ENCODE measurements at regions not wholly inside any gene's neighbourhood (a gene's known extent, or its start where the extent isn't known, plus 50 kb on each side); places are given as distances from the start of the nearest gene placed in this dataset.
A peak's percentile ranks its signal among the peaks of the same experiment; 100 is the strongest.

- H3K27ac ChIP-seq, result peak overlapping the region in 1 of 4 donors; percentile 30
- H3K36me3 ChIP-seq, result no peaks in the 10 kb centered on the region
- no peaks in the 10 kb centered on the region for H3K9me3 ChIP-seq
- no peaks in the 10 kb centered on the region for H3K27me3 ChIP-seq
- no peak for DNase-seq
- no peak overlapping the region for H3K4me3 ChIP-seq
- TF ChIP-seq, protein P1, sequence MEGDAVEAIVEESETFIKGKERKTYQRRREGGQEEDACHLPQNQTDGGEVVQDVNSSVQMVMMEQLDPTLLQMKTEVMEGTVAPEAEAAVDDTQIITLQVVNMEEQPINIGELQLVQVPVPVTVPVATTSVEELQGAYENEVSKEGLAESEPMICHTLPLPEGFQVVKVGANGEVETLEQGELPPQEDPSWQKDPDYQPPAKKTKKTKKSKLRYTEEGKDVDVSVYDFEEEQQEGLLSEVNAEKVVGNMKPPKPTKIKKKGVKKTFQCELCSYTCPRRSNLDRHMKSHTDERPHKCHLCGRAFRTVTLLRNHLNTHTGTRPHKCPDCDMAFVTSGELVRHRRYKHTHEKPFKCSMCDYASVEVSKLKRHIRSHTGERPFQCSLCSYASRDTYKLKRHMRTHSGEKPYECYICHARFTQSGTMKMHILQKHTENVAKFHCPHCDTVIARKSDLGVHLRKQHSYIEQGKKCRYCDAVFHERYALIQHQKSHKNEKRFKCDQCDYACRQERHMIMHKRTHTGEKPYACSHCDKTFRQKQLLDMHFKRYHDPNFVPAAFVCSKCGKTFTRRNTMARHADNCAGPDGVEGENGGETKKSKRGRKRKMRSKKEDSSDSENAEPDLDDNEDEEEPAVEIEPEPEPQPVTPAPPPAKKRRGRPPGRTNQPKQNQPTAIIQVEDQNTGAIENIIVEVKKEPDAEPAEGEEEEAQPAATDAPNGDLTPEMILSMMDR (IDR thresholded peaks at IDR 0.05), result no peak
- no peak for TF ChIP-seq POLR2A (IDR thresholded peaks at IDR 0.05)
- no peaks in the 10 kb centered on the region for H3K4me1 ChIP-seq
Observed at GRCh38 chr1:232329103-232329813, 300.7 kb downstream of the SIPA1L2 start.

GRCh38 chr1:232328486-232329102 is 301.3 kb downstream of the SIPA1L2 start:
- Histone ChIP-seq H3K27me3 (no peaks in the 10 kb centered on the region), H3K36me3 (no peaks in the 10 kb centered on the region), H3K4me3 (no peak overlapping the region), H3K27ac (peak overlapping the region in 1 of 4 donors; percentile 30), H3K4me1 (no peaks in the 10 kb centered on the region), H3K9me3 (no peaks in the 10 kb centered on the region)
- DNase-seq, result no peak
- no peak for TF ChIP-seq POLR2A (IDR thresholded peaks at IDR 0.05)
- TF ChIP-seq, protein P1 (IDR thresholded peaks at IDR 0.05), result no peak

- DNase-seq, result no peak
- H3K27ac ChIP-seq, result no peak overlapping the region
- no peaks in the 10 kb centered on the region for H3K36me3 ChIP-seq
- H3K4me1 ChIP-seq, result no peaks in the 10 kb centered on the region
- no peaks in the 10 kb centered on the region for H3K9me3 ChIP-seq
- H3K4me3 ChIP-seq, result no peak overlapping the region
- no peak for TF ChIP-seq POLR2A (IDR thresholded peaks at IDR 0.05)
- TF ChIP-seq, protein P1 (IDR thresholded peaks at IDR 0.05), result no peak
- H3K27me3 ChIP-seq, result no peaks in the 10 kb centered on the region
Observed at GRCh38 chr1:232327899-232328298, 302.0 kb downstream of the SIPA1L2 start.

DNA sequence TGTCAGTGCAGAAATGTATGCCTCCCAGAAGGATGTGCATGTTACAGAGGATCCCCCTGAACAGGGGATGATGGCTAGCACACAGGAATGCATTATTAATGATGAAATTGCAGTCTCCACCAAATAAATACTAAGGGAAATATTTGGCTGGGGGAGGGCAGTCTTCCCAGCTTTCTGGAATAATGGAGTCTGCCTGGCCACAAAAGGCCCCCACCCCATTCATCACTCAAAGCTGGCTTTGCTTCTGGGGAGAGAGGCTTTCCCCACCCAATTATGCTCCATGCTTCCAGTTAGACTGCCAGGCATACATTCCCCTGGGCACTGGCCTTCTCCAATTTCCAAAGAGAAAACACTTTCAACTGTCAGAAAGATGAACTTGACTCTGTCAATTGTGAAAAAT is 302.7 kb downstream of the SIPA1L2 start:
- H3K4me3 ChIP-seq, result no peak overlapping the region

DNA sequence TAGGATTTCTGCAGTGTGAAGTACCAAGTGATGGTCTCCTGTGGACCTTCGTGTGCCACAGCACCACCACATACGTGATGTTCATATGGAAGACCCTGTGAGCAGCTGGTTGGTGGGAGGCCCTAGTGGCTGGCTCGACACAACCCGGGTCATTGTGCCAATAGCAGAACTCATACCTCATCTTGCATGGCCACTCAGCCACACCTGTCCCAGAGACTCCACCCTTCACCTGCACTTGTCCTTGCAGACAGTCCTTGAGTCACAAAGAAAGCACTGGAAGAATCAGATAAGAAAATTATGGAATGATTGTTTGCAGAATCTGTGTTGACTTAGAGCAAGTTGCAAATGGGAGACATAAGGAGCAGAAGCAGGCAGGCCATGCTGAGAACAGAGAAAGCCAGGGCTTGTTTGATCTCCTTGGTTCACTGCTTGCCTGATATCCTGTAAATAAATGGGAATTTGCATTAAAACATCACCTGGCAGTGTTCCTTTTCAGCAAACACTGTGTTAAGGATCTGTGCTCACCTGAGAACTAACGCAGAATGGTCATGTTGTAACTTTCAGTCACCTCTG is 307.7 kb downstream of the SIPA1L2 start:
- Histone ChIP-seq H3K4me3 (no peak overlapping the region), H3K27ac (peak overlapping the region in 2 of 4 donors; percentile 74 to 90), H3K27me3 (no peaks in the 10 kb centered on the region), H3K4me1 (peaks cover 0 to 16% (median 2%) of the 10 kb centered on the region in 4 donors), H3K36me3 (no peaks in the 10 kb centered on the region), H3K9me3 (no peaks in the 10 kb centered on the region)
- DNase-seq, result peak in 2 of 3 donors; percentile 71 to 79
- TF ChIP-seq, protein P1 (IDR thresholded peaks at IDR 0.05), result peak in 2 of 6 experiments; percentile 11 to 23
- no peak for TF ChIP-seq POLR2A (IDR thresholded peaks at IDR 0.05)

More for the DNA sequence above, 302.7 kb downstream of the SIPA1L2 start:
- Histone ChIP-seq H3K36me3 (no peaks in the 10 kb centered on the region), H3K4me1 (no peaks in the 10 kb centered on the region), H3K27me3 (no peaks in the 10 kb centered on the region), H3K27ac (no peak overlapping the region), H3K9me3 (no peaks in the 10 kb centered on the region)
- TF ChIP-seq, protein P1 (IDR thresholded peaks at IDR 0.05), result no peak
- no peak for TF ChIP-seq POLR2A (IDR thresholded peaks at IDR 0.05)
- no peak for DNase-seq

Data from Peyer's patch (tissue), 4 donors.